A549 (cell line): ENCODE measurements at regions not wholly inside any gene's neighbourhood (a gene's known extent, or its start where the extent isn't known, plus 50 kb on each side); places are given as distances from the start of the nearest gene placed in this dataset.
A peak's percentile ranks its signal among the peaks of the same experiment; 100 is the strongest.

Source experiments
- ATAC-seq, 2 experiments: fragments of 200-7000 bp in 1 of 2; fragments of >200 bp in 1 of 2; cut with Nextera tagmentation in 1 of 2; cut with Tn5 transposase in 1 of 2; 3 replicates each; pipeline versions ENCODE4 v1.8.0 to v1.9.1; 2018 to 2020; ENCODE audit warnings: mild to moderate bottlenecking in 1 of 2, moderate library complexity in 1 of 2
- CTCF ChIA-PET: fragments of 300-600 bp; sonication (Branson Sonifier 250); formaldehyde crosslinking; extraction: SDS; loops from one replicate; lab custom pipeline; 2021; ENCODE audit warnings: antibody characterized with exemption, inconsistent platforms; lab: Yijun Ruan, JAX
- POLR2A ChIA-PET: fragments of 350-600 bp; formaldehyde crosslinking; extraction: SDS; loops from one replicate; lab custom pipeline; 2021; ENCODE audit warnings: antibody characterized with exemption, inconsistent platforms; lab: Yijun Ruan, JAX
- DNase-seq, 2 experiments: peaks; one replicate each; pipeline versions ENCODE4 v3.0.0 to v3.0.0-alpha.2; 2011 to 2016; ENCODE audit warnings: low read depth in 1 of 2, low spot score in 1 of 2
- FAIRE-seq: peaks from 2 replicates; lab custom pipeline; 2011; peaks lifted over from hg19 to GRCh38; lab: Jason Lieb, UNC
- H3K27ac ChIP-seq, 2 experiments: fragments of >200 bp; sonication (Bioruptor Twin); formaldehyde crosslinking; 3 replicates each; pipeline ENCODE4 v1.5.1; 2016 to 2017
- H3K4me1 ChIP-seq: fragments of >200 bp; sonication (Bioruptor Twin); formaldehyde crosslinking; 3 replicates; pipeline ENCODE4 v1.6.1; 2016
- H3K4me2 ChIP-seq: fragments of >200 bp; sonication (Bioruptor Twin); formaldehyde crosslinking; 3 replicates; pipeline ENCODE4 v1.6.1; 2016
- H3K4me3 ChIP-seq: fragments of >200 bp; sonication (Bioruptor Twin); formaldehyde crosslinking; 3 replicates; pipeline ENCODE4 v1.5.1; 2016
- H3K9me3 ChIP-seq: fragments of >200 bp; sonication (Bioruptor Twin); formaldehyde crosslinking; 3 replicates; pipeline ENCODE4 v1.6.1; 2016
- BCL3 ChIP-seq: fragments of >200 bp; sonication (Bioruptor Twin); formaldehyde crosslinking; IDR thresholded peaks from 3 replicates; pipeline ENCODE4 v1.6.1; 2016
- BHLHE40 ChIP-seq: IDR thresholded peaks from 2 replicates; pipeline ENCODE4 v1.6.1; 2012; ENCODE audit warnings: low read depth, low read length, inconsistent platforms
- CHD4 ChIP-seq: fragments of 200-600 bp; sonication (generic); IDR thresholded peaks from 2 replicates; pipeline ENCODE4 v1.6.1; 2016; ENCODE audit warnings: antibody characterized with exemption, mild to moderate bottlenecking, borderline replicate concordance
- EHF ChIP-seq: fragments of 250-450 bp; sonication (Bioruptor Pico); IDR thresholded peaks from 2 replicates; pipeline ENCODE4 v1.5.0; 2020; ENCODE audit warnings: mild to moderate bottlenecking
- ELK1 ChIP-seq: fragments of 150-350 bp; IDR thresholded peaks from 2 replicates; pipeline ENCODE4 v1.6.1; 2014; ENCODE audit warnings: low read depth, mild to moderate bottlenecking, low read length
- JUN ChIP-seq, 2 experiments: fragments of >200 bp; sonication (Bioruptor Twin); formaldehyde crosslinking; IDR thresholded peaks; 2 replicates in 1 of 2; 3 replicates in 1 of 2; pipeline ENCODE4 v1.6.1; 2016 to 2017
- KDM1A ChIP-seq: fragments of 200-600 bp; sonication (generic); IDR thresholded peaks from 2 replicates; pipeline ENCODE4 v1.6.1; 2016; ENCODE audit warnings: low read depth, mild to moderate bottlenecking
- MAZ ChIP-seq: fragments of 150-350 bp; IDR thresholded peaks from 2 replicates; pipeline ENCODE4 v1.6.1; 2014; ENCODE audit warnings: antibody characterized with exemption, low read depth, low read length, borderline replicate concordance
- NR3C1 ChIP-seq: fragments of >200 bp; sonication (Bioruptor Twin); formaldehyde crosslinking; IDR thresholded peaks from 3 replicates; pipeline ENCODE4 v1.6.1; 2017
- POLR2A ChIP-seq: IDR thresholded peaks from 2 replicates; pipeline ENCODE4 v1.6.1; 2012; ENCODE audit warnings: mild to moderate bottlenecking, low read length
- RCOR1 ChIP-seq: fragments of 150-350 bp; IDR thresholded peaks from 2 replicates; pipeline ENCODE4 v1.6.1; 2014; ENCODE audit warnings: antibody characterized with exemption, low read length, low read depth
- REST ChIP-seq: fragments of 200-600 bp; sonication (generic); IDR thresholded peaks from 2 replicates; pipeline ENCODE4 v1.6.1; 2016; ENCODE audit warnings: antibody characterized with exemption, mild to moderate bottlenecking, moderate library complexity
- RFX5 ChIP-seq: fragments of 450-650 bp; IDR thresholded peaks from 2 replicates; pipeline ENCODE4 v1.7.1; 2014; ENCODE audit warnings: antibody characterized with exemption, mild to moderate bottlenecking, moderate library complexity
- TP53 ChIP-seq: fragments of 250-450 bp; sonication (Bioruptor Pico); IDR thresholded peaks from 2 replicates; pipeline ENCODE4 v1.5.0; 2021; ENCODE audit warnings: mild to moderate bottlenecking, moderate library complexity
- USF2 ChIP-seq: fragments of 450-650 bp; IDR thresholded peaks from 2 replicates; pipeline ENCODE4 v1.6.1; 2014; ENCODE audit warnings: antibody characterized with exemption
- ZC3H11A ChIP-seq: fragments of 450-650 bp; IDR thresholded peaks from 2 replicates; pipeline ENCODE4 v1.6.1; 2014; ENCODE audit warnings: antibody characterized with exemption, mild to moderate bottlenecking
- ZNF302 ChIP-seq: fragments of 250-450 bp; sonication (Bioruptor Pico); IDR thresholded peaks from 2 replicates; pipeline ENCODE4 v1.9.0; 2021; ENCODE audit warnings: inconsistent platforms, mild to moderate bottlenecking, moderate library complexity
- ZSCAN20 ChIP-seq: fragments of 250-450 bp; sonication (Bioruptor Pico); IDR thresholded peaks from 2 replicates; pipeline ENCODE4 v1.8.0; 2022; ENCODE audit warnings: mild to moderate bottlenecking, moderate library complexity
- WGBS: methylation state at CpG from one replicate; pipeline ENCODE4 v1.1.6; 2017; ENCODE audit errors: missing lambda C conversion rate; 5-methylcytosine and 5-hydroxymethylcytosine counted together
- TF ChIP-seq, protein P1 (sequence below): IDR thresholded peaks from 2 replicates; pipeline ENCODE4 v1.6.1; 2012

DNA sequence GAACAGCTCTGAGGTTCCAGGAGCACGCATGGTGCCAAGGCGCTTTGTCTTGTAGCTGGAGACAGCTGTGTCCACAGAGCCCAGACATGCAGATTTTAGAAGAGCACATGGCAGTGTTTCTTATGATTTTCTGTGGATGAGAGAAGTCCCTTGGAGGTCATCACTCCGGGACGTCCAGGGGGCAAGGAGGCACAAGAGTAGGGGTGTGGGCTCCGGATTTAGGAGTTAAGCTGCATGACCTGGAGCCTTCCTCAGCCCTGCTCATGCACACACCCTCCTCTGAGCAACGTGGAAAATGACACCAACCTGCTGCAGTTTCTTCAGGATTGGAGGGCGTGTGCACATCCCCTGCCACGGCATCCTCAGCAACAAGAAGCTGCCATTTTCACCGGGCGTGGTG, 1286.7 kb downstream of the TBC1D22A start:
- Histone ChIP-seq H3K9me3 (no peaks in the 10 kb centered on the region), H3K27ac (no peak overlapping the region), H3K4me3 (no peak overlapping the region), H3K4me2 (no peak overlapping the region), H3K4me1 (no peaks in the 10 kb centered on the region)
- FAIRE-seq (no peak), DNase-seq (no peak), ATAC-seq (no peak)
- 87% methylated on average over 4 of the region's 10 CpGs for WGBS
- no peak for TF ChIP-seq BHLHE40
- ChIA-PET POLR2A (no interaction called here), CTCF (interaction anchor here (1.2 kb wide), 1 partner anchor 11 kb away, joined by 3 read pairs; no protein-coding TSS in a partner anchor)

DNA sequence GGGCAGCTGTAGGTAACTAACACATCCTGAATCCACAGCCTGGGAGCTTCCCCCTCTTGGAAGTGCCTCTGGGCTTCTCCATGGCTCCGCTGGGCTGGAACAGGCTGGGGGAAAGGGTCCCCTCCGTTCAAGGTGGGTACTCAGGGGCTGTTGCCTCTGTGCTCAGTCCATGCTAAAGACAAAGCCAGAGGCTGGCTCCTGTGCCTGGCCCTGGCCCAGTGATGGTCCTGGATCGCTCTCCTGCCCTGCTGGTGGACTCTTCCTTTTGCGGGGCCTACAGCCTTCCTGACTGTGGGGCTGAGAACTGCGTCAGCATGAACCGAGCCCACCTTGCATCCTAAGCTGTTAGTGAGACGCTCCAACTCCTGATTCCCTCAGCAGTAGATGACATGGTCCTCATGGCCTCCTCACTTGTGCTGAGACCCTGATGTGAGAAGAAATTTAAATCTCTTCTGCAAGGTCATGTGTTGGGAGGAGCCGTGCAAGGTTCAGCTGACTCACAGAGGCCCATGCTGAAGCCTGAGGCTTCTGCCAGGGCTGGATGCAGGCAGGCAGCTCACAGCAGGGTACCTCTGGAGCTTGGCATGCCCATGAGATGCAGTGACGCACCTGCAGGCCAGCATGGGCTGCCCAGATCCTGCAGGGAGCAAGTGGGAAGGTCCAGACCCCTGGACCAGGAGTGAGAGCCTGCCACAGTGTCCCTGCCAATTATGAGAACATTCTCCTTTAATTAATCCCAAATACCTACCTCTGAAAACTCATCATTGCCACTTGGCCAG, 1285.5 kb downstream of the TBC1D22A start:
- CTCF ChIA-PET, result interaction anchor here (1.0 kb wide), 1 partner anchor 444 kb away, joined by 4 read pairs; no protein-coding TSS in a partner anchor
- FAIRE-seq, result no peak

More for the DNA sequence above, 1285.5 kb downstream of the TBC1D22A start:
- WGBS, result 83% methylated on average over 7 of the region's 9 CpGs
- Histone ChIP-seq H3K4me2 (no peak overlapping the region), H3K4me1 (no peaks in the 10 kb centered on the region), H3K9me3 (no peaks in the 10 kb centered on the region), H3K4me3 (no peak overlapping the region), H3K27ac (no peak overlapping the region)
- DNase-seq, result no peak
- POLR2A ChIA-PET, result no interaction called here
- peak in 1 of 2 experiments; percentile 39; a peak in 1 of 6 replicates for ATAC-seq
- TF ChIP-seq ZNF302 (CRISPR knock-in tag), result no peak
- no peak for TF ChIP-seq KDM1A
- no peak for TF ChIP-seq NR3C1
- no peak for TF ChIP-seq MAZ
- no peak for TF ChIP-seq BCL3
- TF ChIP-seq ZC3H11A, result no peak
- no peak for TF ChIP-seq CHD4
- no peak for TF ChIP-seq EHF
- TF ChIP-seq JUN (IDR thresholded peaks at IDR 0.05), result no peak
- no peak for TF ChIP-seq USF2
- no peak for TF ChIP-seq RCOR1
- no peak for TF ChIP-seq ZSCAN20
- TF ChIP-seq POLR2A, result no peak
- TF ChIP-seq ELK1, result no peak
- TF ChIP-seq TP53 (CRISPR knock-in tag), result no peak
- TF ChIP-seq REST, result no peak
- TF ChIP-seq, protein P1, sequence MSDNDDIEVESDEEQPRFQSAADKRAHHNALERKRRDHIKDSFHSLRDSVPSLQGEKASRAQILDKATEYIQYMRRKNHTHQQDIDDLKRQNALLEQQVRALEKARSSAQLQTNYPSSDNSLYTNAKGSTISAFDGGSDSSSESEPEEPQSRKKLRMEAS, result no peak
- TF ChIP-seq RFX5, result no peak
